RWPE1 (cell line): ENCODE measurements at regions not wholly inside any gene's neighbourhood (a gene's known extent, or its start where the extent isn't known, plus 50 kb on each side); places are given as distances from the start of the nearest gene placed in this dataset.

Source experiments
- CTCF ChIA-PET: fragments of 350-600 bp; sonication (Branson Sonifier 250); formaldehyde crosslinking; extraction: SDS; loops from one replicate; lab custom pipeline; 2021; lab: Yijun Ruan, JAX
- POLR2A ChIA-PET: fragments of 400-600 bp; formaldehyde crosslinking; extraction: SDS; loops from one replicate; lab custom pipeline; 2020; ENCODE audit warnings: antibody characterized with exemption; ENCODE audit not compliant: low non-redundant PET; lab: Yijun Ruan, JAX
- DNase-seq: peaks from one replicate; pipeline ENCODE4 v3.0.0; 2012; ENCODE audit warnings: low spot score
- H3K27ac ChIP-seq: fragments of 450-650 bp; 2 replicates; pipeline ENCODE4 v1.5.1; 2017
- CTCF ChIP-seq: fragments of 450-650 bp; conservative IDR thresholded peaks from 2 replicates; pipeline ENCODE4 v1.5.1; 2017; ENCODE audit warnings: low read depth, mild to moderate bottlenecking

- H3K27ac ChIP-seq, result no peak overlapping the region
- CTCF ChIA-PET, result no interaction called here
- peak; percentile 5 for DNase-seq
- no peak for TF ChIP-seq CTCF
- POLR2A ChIA-PET, result interaction anchor here (0.6 kb wide), 1 partner anchor 38 kb away, joined by 3 read pairs; no protein-coding TSS in a partner anchor
Observed at GRCh38 chr12:118645219-118645618, 268.9 kb downstream of the SUDS3 start.

GRCh38 chr12:118649765-118650585 is 273.6 kb downstream of the SUDS3 start:
- no peak for TF ChIP-seq CTCF
- DNase-seq, result no peak
- no peak overlapping the region for H3K27ac ChIP-seq
- ChIA-PET POLR2A (no interaction called here), CTCF (no interaction called here)

GRCh38 chr12:118650586-118650960 is 274.2 kb downstream of the SUDS3 start:
- no peak overlapping the region for H3K27ac ChIP-seq
- no peak for DNase-seq
- no peak for TF ChIP-seq CTCF
- ChIA-PET CTCF (no interaction called here), POLR2A (no interaction called here)

- ChIA-PET POLR2A (no interaction called here), CTCF (no interaction called here)
Observed at GRCh38 chr12:118651487-118651886, 275.1 kb downstream of the SUDS3 start.

GRCh38 chr12:118655588-118655987 is 279.2 kb downstream of the SUDS3 start:
- CTCF ChIA-PET, result no interaction called here
- TF ChIP-seq CTCF, result no peak
- POLR2A ChIA-PET, result no interaction called here

More at GRCh38 chr12:118651487-118651886, 275.1 kb downstream of the SUDS3 start:
- DNase-seq, result no peak
- no peak overlapping the region for H3K27ac ChIP-seq
- no peak for TF ChIP-seq CTCF

GRCh38 chr12:118680356-118680963 is 300.9 kb upstream of the SRRM4 start:
- ChIA-PET POLR2A (no interaction called here), CTCF (no interaction called here)
- no peak for TF ChIP-seq CTCF
- no peak for DNase-seq
- H3K27ac ChIP-seq, result no peak overlapping the region

More at GRCh38 chr12:118655588-118655987, 279.2 kb downstream of the SUDS3 start:
- H3K27ac ChIP-seq, result no peak overlapping the region
- no peak for DNase-seq
